ENCODE measurements at regions not wholly inside any gene's neighbourhood (a gene's known extent, or its start where the extent isn't known, plus 50 kb on each side); places are given as distances from the start of the nearest gene placed in this dataset.
A peak's percentile ranks its signal among the peaks of the same experiment; 100 is the strongest.

- peaks cover 51% of the 10 kb centered on the region for H3K4me1 Mint-ChIP-seq
- H3K4me3 Mint-ChIP-seq: no peak overlapping the region
- peaks cover 3% of the 10 kb centered on the region for H3K27me3 Mint-ChIP-seq (ENCODE audit: low read depth, poor library complexity)
- no peaks in the 10 kb centered on the region for H3K36me3 Mint-ChIP-seq (ENCODE audit: low read depth)
- no peak overlapping the region for H3K27ac Mint-ChIP-seq
- H3K9me3 Mint-ChIP-seq: no peaks in the 10 kb centered on the region
- TF ChIP-seq CTCF (IDR thresholded peaks at IDR 0.05): no peak
- no peak for DNase-seq
Observed at GRCh38 chr2:176503776-176504175, 234.5 kb downstream of the MTX2 start.

- Mint-ChIP-seq H3K4me3 (no peak overlapping the region), H3K36me3 (ENCODE audit: low read depth) (no peaks in the 10 kb centered on the region), H3K4me1 (peaks cover 54% of the 10 kb centered on the region), H3K27ac (no peak overlapping the region), H3K27me3 (ENCODE audit: low read depth, poor library complexity) (peaks cover 6% of the 10 kb centered on the region), H3K9me3 (no peaks in the 10 kb centered on the region)
- no peak for TF ChIP-seq CTCF (IDR thresholded peaks at IDR 0.05)
- peak; percentile 10 for DNase-seq
Observed at GRCh38 chr2:176504440-176504839, 235.2 kb downstream of the MTX2 start.

- Mint-ChIP-seq H3K4me1 (peaks cover 36% of the 10 kb centered on the region), H3K9me3 (no peaks in the 10 kb centered on the region), H3K27ac (no peak overlapping the region), H3K27me3 (ENCODE audit: low read depth, poor library complexity) (peaks cover 7% of the 10 kb centered on the region), H3K36me3 (ENCODE audit: low read depth) (no peaks in the 10 kb centered on the region), H3K4me3 (no peak overlapping the region)
- DNase-seq: no peak
- TF ChIP-seq CTCF (IDR thresholded peaks at IDR 0.05): no peak
Observed at GRCh38 chr2:176507786-176508185, 238.5 kb downstream of the MTX2 start.

- peaks cover 30% of the 10 kb centered on the region for H3K4me1 Mint-ChIP-seq
- no peaks in the 10 kb centered on the region for H3K36me3 Mint-ChIP-seq (ENCODE audit: low read depth)
- peaks cover 7% of the 10 kb centered on the region for H3K27me3 Mint-ChIP-seq (ENCODE audit: low read depth, poor library complexity)
- no peaks in the 10 kb centered on the region for H3K9me3 Mint-ChIP-seq
- no peak for DNase-seq
- H3K27ac Mint-ChIP-seq: no peak overlapping the region
- no peak overlapping the region for H3K4me3 Mint-ChIP-seq
- TF ChIP-seq CTCF (IDR thresholded peaks at IDR 0.05): no peak
Observed at GRCh38 chr2:176508374-176508773, 239.1 kb downstream of the MTX2 start.

- Mint-ChIP-seq H3K27ac (peak overlapping the region; percentile 47), H3K9me3 (no peaks in the 10 kb centered on the region), H3K4me3 (no peak overlapping the region), H3K4me1 (peaks cover 22% of the 10 kb centered on the region), H3K36me3 (ENCODE audit: low read depth) (no peaks in the 10 kb centered on the region), H3K27me3 (ENCODE audit: low read depth, poor library complexity) (peaks cover 7% of the 10 kb centered on the region)
- DNase-seq: no peak
- TF ChIP-seq CTCF (IDR thresholded peaks at IDR 0.05): no peak
Observed at GRCh38 chr2:176508984-176509740, 239.9 kb downstream of the MTX2 start.

- Mint-ChIP-seq H3K27me3 (ENCODE audit: low read depth, poor library complexity) (peaks cover 11% of the 10 kb centered on the region), H3K36me3 (ENCODE audit: low read depth) (no peaks in the 10 kb centered on the region), H3K4me3 (no peak overlapping the region), H3K9me3 (no peaks in the 10 kb centered on the region), H3K4me1 (peaks cover 9% of the 10 kb centered on the region), H3K27ac (no peak overlapping the region)
- DNase-seq: no peak
- no peak for TF ChIP-seq CTCF (IDR thresholded peaks at IDR 0.05)
Observed at GRCh38 chr2:176514276-176514675, 245.0 kb downstream of the MTX2 start.
